DOHH2 (cell line): ENCODE measurements at regions not wholly inside any gene's neighbourhood (a gene's known extent, or its start where the extent isn't known, plus 50 kb on each side); places are given as distances from the start of the nearest gene placed in this dataset.

Experiments used
- H3F3A ChIP-seq: fragments of 200-600 bp; sonication (generic), shearing (Covaris generic); 2 replicates; pipeline ENCODE4 v1.6.0; 2016; ENCODE audit warnings: antibody characterized with exemption, mild to moderate bottlenecking; ENCODE audit not compliant: control insufficient read depth, insufficient read depth
- H3K27ac ChIP-seq: fragments of 200-600 bp; sonication (generic); 2 replicates; pipeline ENCODE4 v1.5.1; 2014; ENCODE audit warnings: low read depth, mild to moderate bottlenecking, low read length, moderate library complexity
- H3K27me3 ChIP-seq: fragments of 200-600 bp; sonication (generic); 2 replicates; pipeline ENCODE4 v1.6.1; 2014; ENCODE audit warnings: mild to moderate bottlenecking, low read length, mixed read lengths; ENCODE audit not compliant: control insufficient read depth
- H3K36me3 ChIP-seq: fragments of 200-600 bp; sonication (generic); 2 replicates; pipeline ENCODE4 v1.6.1; 2014; ENCODE audit warnings: mild to moderate bottlenecking, low read length, moderate library complexity, mixed read lengths; ENCODE audit not compliant: control insufficient read depth
- H3K4me1 ChIP-seq: fragments of 200-600 bp; sonication (generic); 2 replicates; pipeline ENCODE4 v1.6.1; 2014; ENCODE audit warnings: mild to moderate bottlenecking, low read length, mixed read lengths; ENCODE audit not compliant: control insufficient read depth
- H3K4me2 ChIP-seq: fragments of 200-600 bp; sonication (generic); 2 replicates; pipeline ENCODE4 v1.6.0; 2014; ENCODE audit warnings: mild to moderate bottlenecking, low read length, moderate library complexity
- H3K4me3 ChIP-seq: fragments of 200-600 bp; sonication (generic); 2 replicates; pipeline ENCODE4 v1.5.1; 2014; ENCODE audit warnings: mild to moderate bottlenecking, low read length, mixed read lengths
- H3K79me2 ChIP-seq: fragments of 200-600 bp; sonication (generic); 2 replicates; pipeline ENCODE4 v1.6.1; 2014; ENCODE audit warnings: mild to moderate bottlenecking, low read length, mixed read lengths; ENCODE audit not compliant: control insufficient read depth
- H3K9me2 ChIP-seq: fragments of 200-600 bp; sonication (generic); replicated peaks from 2 replicates; pipeline ENCODE4 v1.6.1; 2014; ENCODE audit warnings: mild to moderate bottlenecking, low read length, mixed read lengths; ENCODE audit not compliant: control insufficient read depth
- H3K9me3 ChIP-seq: fragments of 200-600 bp; sonication (generic); 2 replicates; pipeline ENCODE4 v1.6.1; 2014; ENCODE audit warnings: antibody characterized with exemption, low read length, mixed read lengths; ENCODE audit not compliant: control insufficient read depth, insufficient read depth
- H4K20me1 ChIP-seq: fragments of 200-600 bp; sonication (generic); 2 replicates; pipeline ENCODE4 v1.6.0; 2014; ENCODE audit warnings: low read depth, mild to moderate bottlenecking, antibody characterized with exemption, low read length, moderate library complexity; ENCODE audit not compliant: control insufficient read depth, insufficient read depth
- CTCF ChIP-seq: fragments of 200-600 bp; sonication (generic); IDR thresholded peaks from one replicate; pipeline ENCODE4 v1.5.1; 2014; ENCODE audit warnings: antibody characterized with exemption, mild to moderate bottlenecking, low read depth, low read length; ENCODE audit not compliant: poor library complexity, severe bottlenecking
- EZH2phosphoT487 ChIP-seq: fragments of 200-600 bp; sonication (generic); IDR thresholded peaks from 2 replicates; pipeline ENCODE4 v1.6.1; 2017; ENCODE audit warnings: borderline replicate concordance, mild to moderate bottlenecking, antibody characterized with exemption, low read length, moderate library complexity, mixed read lengths

GRCh38 chr5:114912189-114912920 is 257.4 kb downstream of the TRIM36 start:
- Histone ChIP-seq H3K79me2 (no peaks in the 10 kb centered on the region), H3F3A (no peaks in the 10 kb centered on the region), H3K27me3 (no peaks in the 10 kb centered on the region), H3K4me3 (no peak overlapping the region), H3K27ac (no peak overlapping the region), H4K20me1 (no peaks in the 10 kb centered on the region), H3K9me3 (no peaks in the 10 kb centered on the region), H3K4me2 (no peak overlapping the region), H3K36me3 (no peaks in the 10 kb centered on the region), H3K4me1 (no peaks in the 10 kb centered on the region), H3K9me2 (no peaks in the 10 kb centered on the region)
- no peak for TF ChIP-seq EZH2phosphoT487
- no peak for TF ChIP-seq CTCF

- Histone ChIP-seq H4K20me1 (no peaks in the 10 kb centered on the region), H3F3A (no peaks in the 10 kb centered on the region), H3K79me2 (no peaks in the 10 kb centered on the region), H3K9me2 (no peaks in the 10 kb centered on the region), H3K27me3 (no peaks in the 10 kb centered on the region), H3K36me3 (no peaks in the 10 kb centered on the region), H3K4me2 (no peak overlapping the region), H3K9me3 (no peaks in the 10 kb centered on the region; the same call in 1 of the 2 replicates), H3K4me1 (no peaks in the 10 kb centered on the region), H3K4me3 (no peak overlapping the region), H3K27ac (no peak overlapping the region)
- no peak for TF ChIP-seq EZH2phosphoT487
- no peak for TF ChIP-seq CTCF
These were observed 259.0 kb downstream of the TRIM36 start for GRCh38 chr5:114910727-114911126.

- Histone ChIP-seq H3K4me1 (no peaks in the 10 kb centered on the region), H3K27me3 (no peaks in the 10 kb centered on the region), H3K4me3 (no peak overlapping the region), H3K9me3 (no peaks in the 10 kb centered on the region; the same call in 1 of the 2 replicates), H4K20me1 (no peaks in the 10 kb centered on the region), H3K79me2 (no peaks in the 10 kb centered on the region), H3K36me3 (no peaks in the 10 kb centered on the region), H3K27ac (no peak overlapping the region), H3F3A (no peaks in the 10 kb centered on the region), H3K4me2 (no peak overlapping the region), H3K9me2 (no peaks in the 10 kb centered on the region)
- no peak for TF ChIP-seq CTCF
- no peak for TF ChIP-seq EZH2phosphoT487
These were observed 260.3 kb downstream of the TRIM36 start for GRCh38 chr5:114909424-114909823.
